Endothelial cell (in vitro differentiated cells): ENCODE measurements at regions not wholly inside any gene's neighbourhood (a gene's known extent, or its start where the extent isn't known, plus 50 kb on each side); places are given as distances from the start of the nearest gene placed in this dataset.

Experiments
- DNase-seq: peaks from one replicate; pipeline ENCODE4 v3.0.0; 2021; ENCODE audit warnings: low spot score
- H3K27ac Mint-ChIP-seq: one replicate; pipeline ENCODE4 v1.8.0; 2021; ENCODE audit warnings: mixed read lengths, inconsistent platforms; ENCODE audit not compliant: unreplicated experiment
- H3K27me3 Mint-ChIP-seq: one replicate; pipeline ENCODE4 v1.8.0; 2021; ENCODE audit warnings: mild to moderate bottlenecking, moderate library complexity, mixed read lengths, inconsistent platforms; ENCODE audit not compliant: unreplicated experiment
- H3K36me3 Mint-ChIP-seq: one replicate; pipeline ENCODE4 v1.8.0; 2021; ENCODE audit warnings: mild to moderate bottlenecking, low read depth, mixed read lengths, inconsistent platforms; ENCODE audit not compliant: unreplicated experiment
- H3K4me1 Mint-ChIP-seq: one replicate; pipeline ENCODE4 v1.8.0; 2021; ENCODE audit warnings: mild to moderate bottlenecking, mixed read lengths, inconsistent platforms; ENCODE audit not compliant: unreplicated experiment
- H3K4me3 Mint-ChIP-seq: one replicate; pipeline ENCODE4 v1.8.0; 2021; ENCODE audit warnings: mild to moderate bottlenecking, mixed read lengths, inconsistent platforms; ENCODE audit not compliant: unreplicated experiment
- H3K9me3 Mint-ChIP-seq: one replicate; pipeline ENCODE4 v1.8.0; 2021; ENCODE audit warnings: mixed read lengths, inconsistent platforms; ENCODE audit not compliant: unreplicated experiment
- CTCF ChIP-seq: fragments of 200-600 bp; sonication (generic); IDR thresholded peaks from one replicate; pipeline ENCODE4 v1.5.0; 2021; ENCODE audit warnings: antibody characterized with exemption; ENCODE audit not compliant: unreplicated experiment

DNA sequence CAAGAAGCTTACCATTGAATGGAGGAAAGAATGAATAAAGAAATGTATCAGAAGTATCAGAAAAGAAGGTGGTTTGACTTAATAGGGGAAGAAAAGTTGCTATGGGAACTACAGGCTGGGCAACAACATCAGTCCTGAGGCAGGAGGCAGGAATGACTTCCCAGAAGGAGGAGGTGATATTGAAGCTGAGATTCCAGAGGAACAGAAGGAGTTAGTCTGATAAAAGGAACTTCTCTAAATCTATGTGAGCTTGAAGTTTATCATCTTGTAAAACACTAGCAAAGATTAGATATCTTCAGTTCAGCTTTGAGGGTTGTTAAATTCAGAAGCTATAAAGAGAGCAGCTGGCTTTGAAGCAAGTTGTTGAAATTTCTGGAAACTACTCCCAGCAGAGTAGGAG is 213.3 kb upstream of the THRB start:
- H3K4me1 Mint-ChIP-seq, result peaks cover 4% of the 10 kb centered on the region
- TF ChIP-seq CTCF, result no peak
- no peaks in the 10 kb centered on the region for H3K27me3 Mint-ChIP-seq
- H3K36me3 Mint-ChIP-seq, result no peaks in the 10 kb centered on the region
- H3K4me3 Mint-ChIP-seq, result no peak overlapping the region
- no peak for DNase-seq
- peak overlapping the region; percentile 70 for H3K27ac Mint-ChIP-seq
- H3K9me3 Mint-ChIP-seq, result no peaks in the 10 kb centered on the region

- Mint-ChIP-seq H3K27ac (no peak overlapping the region), H3K36me3 (no peaks in the 10 kb centered on the region), H3K9me3 (no peaks in the 10 kb centered on the region), H3K4me3 (no peak overlapping the region), H3K4me1 (peaks cover 12% of the 10 kb centered on the region), H3K27me3 (no peaks in the 10 kb centered on the region)
- no peak for TF ChIP-seq CTCF
- DNase-seq, result no peak
These were observed 215.3 kb upstream of the THRB start for GRCh38 chr3:24709956-24710355.

DNA sequence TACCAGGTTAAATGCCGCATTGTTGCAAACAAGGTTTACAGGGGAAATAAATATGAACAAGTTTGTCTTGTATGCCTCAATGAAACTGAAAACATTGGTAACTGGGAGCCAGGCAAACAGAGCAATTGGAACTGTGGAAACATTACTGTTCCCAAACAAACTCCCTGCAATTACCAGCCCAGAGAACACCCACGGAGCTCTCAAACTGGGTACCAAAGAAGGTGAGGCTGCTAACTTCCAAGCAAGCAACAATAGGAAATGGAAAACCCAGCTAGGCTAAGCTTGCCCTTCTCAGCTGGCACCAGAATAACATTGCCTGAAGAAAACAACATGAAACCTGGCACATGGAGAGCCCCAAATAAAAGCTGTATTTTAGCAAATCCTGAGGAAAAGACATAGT is 218.9 kb upstream of the THRB start:
- Mint-ChIP-seq H3K4me3 (no peak overlapping the region), H3K9me3 (no peaks in the 10 kb centered on the region), H3K4me1 (peaks cover 8% of the 10 kb centered on the region), H3K36me3 (no peaks in the 10 kb centered on the region), H3K27me3 (no peaks in the 10 kb centered on the region), H3K27ac (no peak overlapping the region)
- no peak for TF ChIP-seq CTCF
- no peak for DNase-seq

- Mint-ChIP-seq H3K4me3 (no peak overlapping the region), H3K9me3 (no peaks in the 10 kb centered on the region), H3K4me1 (peaks cover 8% of the 10 kb centered on the region), H3K27me3 (no peaks in the 10 kb centered on the region), H3K36me3 (no peaks in the 10 kb centered on the region), H3K27ac (no peak overlapping the region)
- TF ChIP-seq CTCF, result no peak
- no peak for DNase-seq
These were observed 219.8 kb upstream of the THRB start for GRCh38 chr3:24714436-24714835.

GRCh38 chr3:24715171-24715792 is 220.6 kb upstream of the THRB start:
- no peak for DNase-seq
- H3K9me3 Mint-ChIP-seq, result no peaks in the 10 kb centered on the region
- no peak overlapping the region for H3K27ac Mint-ChIP-seq
- no peak overlapping the region for H3K4me3 Mint-ChIP-seq
- peaks cover 8% of the 10 kb centered on the region for H3K4me1 Mint-ChIP-seq
- no peak for TF ChIP-seq CTCF
- no peaks in the 10 kb centered on the region for H3K36me3 Mint-ChIP-seq
- H3K27me3 Mint-ChIP-seq, result no peaks in the 10 kb centered on the region
